GM18867 (cell line): ENCODE measurements at regions not wholly inside any gene's neighbourhood (a gene's known extent, or its start where the extent isn't known, plus 50 kb on each side); places are given as distances from the start of the nearest gene placed in this dataset.
"Not testable (repeated sequence)": the region's sequence is repeated elsewhere in the genome, so short reads cannot be mapped to it uniquely, and the experiment has no call there.

Source experiments
- ATAC-seq: cut with Tn5 transposase; IDR thresholded peaks from one replicate; pipeline ENCODE4 v1.9.1; 2021; ENCODE audit warnings: mild to moderate bottlenecking, moderate library complexity; ENCODE audit not compliant: unreplicated experiment

DNA sequence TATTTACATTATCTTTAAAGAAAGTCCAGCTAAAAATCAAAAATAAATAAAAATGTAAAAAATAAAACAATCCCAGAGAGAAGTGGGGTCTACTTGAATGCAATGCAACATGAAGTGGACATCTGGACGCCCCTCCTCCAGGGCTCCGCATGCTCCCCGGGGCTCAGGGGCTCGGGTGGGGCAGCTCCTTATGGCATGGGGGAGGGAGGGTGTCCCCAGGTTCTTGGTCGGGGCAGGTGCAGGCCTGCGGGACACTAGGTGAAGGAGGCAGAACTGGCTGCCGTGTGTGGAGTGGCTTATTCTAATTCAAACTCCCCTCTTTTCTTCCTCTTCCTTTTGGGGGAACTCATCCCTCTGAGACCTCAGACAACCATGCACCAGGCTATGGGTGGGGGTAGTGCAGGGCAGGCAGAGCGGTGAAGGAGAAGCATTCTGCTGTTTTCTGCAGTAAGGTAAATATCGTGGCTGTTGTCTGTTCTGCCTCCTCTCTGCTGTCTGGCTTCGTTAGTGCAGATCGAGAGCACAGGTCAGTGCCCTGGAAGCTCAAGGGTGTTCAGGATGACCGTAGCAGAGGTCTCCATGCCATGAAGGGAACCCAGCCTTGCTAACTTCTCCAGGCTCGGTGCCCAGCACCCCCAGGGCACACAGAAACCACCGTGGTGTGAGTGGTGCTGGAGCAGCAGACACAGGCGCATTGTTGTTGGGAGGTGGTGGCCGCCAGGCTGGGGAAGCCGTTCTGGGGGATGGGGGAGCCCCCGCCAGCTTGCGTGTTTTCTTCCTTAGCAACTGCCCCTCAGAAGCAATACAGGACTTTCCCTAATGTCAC is 82.6 kb downstream of the TTLL2 start:
- no peak for ATAC-seq

DNA sequence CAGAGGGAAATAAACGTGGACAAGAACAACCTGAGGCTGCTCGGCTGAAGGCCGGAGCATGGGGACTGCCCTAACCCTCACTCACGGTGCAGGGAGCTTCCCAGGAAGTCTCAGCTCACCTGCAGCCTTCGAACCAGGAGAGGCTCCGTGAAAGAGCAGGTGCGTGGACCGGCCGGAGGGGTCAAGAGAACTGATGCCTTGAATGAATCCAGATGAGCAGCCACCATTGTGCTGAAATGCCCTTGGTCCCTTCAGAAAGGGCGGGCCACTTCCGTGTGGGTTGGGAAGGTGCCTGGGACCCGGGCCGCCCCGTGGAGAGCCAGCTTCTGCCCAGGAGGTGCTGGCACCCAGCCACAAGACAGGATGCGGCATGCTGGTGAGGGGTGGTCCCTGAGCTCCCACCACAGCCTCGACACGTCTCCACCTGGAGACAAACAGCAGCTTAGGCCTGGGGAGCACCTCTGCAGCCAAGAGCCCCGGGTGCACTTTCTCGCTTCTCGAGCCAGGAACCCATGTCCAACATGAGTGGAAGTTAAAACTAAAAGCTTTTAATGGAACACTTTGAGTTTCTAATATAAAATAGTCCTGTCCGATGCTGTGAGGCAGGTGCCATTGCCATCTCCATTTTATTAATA is 83.5 kb downstream of the TTLL2 start:
- ATAC-seq, result no peak

DNA sequence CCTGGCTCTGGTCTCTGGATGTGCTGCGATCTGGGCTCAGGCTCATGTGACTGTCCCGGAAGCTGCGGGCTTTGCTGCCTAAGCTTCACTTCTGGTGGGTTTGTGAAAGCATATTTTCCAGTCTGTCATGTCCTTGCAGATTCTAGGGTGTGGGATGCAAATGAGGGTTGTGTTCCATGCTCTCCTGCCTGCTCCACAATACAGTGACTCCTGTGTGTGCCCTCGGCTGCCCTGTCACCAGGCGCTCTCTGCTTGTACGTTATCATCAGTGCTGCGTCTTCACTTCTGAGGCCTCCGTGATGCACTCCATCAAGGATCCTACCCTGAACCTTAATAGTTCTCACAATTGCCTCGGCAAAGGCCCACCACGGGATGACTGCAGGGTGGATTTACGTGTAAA is 84.2 kb downstream of the TTLL2 start:
- ATAC-seq, result no peak

DNA sequence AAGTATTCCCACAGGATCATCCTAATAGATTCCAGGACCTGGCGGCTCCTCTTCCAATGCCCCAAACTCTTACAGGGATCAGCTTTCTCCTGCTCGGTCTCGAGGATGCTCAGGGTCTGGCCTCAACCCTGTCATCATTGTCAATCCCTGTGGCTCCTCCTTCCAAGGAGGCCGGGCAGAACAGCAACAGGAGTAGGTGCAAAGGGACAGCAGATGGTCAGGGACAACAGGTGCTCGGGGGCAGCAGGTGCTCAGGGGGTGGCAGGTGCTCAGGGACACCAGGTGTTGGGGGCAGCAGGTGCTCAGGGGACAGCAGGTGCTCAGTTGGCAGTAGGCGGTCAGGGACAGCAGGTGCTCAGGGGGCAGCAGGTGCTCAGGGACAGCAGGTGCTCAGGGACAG is 84.8 kb downstream of the TTLL2 start:
- no peak for ATAC-seq

DNA sequence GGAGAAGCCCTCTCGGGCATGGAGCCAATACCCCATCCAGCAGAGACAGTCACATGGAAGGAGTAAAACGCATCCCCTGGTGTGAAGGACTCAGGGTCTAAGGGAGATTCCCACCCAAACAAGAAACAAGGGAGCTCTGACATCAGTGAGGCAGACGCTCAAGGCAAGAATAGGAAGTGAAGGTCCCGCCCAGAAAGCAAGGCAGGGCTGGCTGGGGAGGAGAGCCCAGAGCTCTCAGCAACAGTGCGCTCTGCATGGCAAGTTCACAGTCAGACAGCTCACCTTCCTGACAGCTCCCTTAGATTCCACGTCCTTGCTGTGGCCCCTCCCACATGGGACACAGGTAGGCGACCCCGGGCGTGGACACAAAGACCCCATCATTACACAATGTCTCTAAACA is 85.6 kb downstream of the TTLL2 start:
- no peak for ATAC-seq

DNA sequence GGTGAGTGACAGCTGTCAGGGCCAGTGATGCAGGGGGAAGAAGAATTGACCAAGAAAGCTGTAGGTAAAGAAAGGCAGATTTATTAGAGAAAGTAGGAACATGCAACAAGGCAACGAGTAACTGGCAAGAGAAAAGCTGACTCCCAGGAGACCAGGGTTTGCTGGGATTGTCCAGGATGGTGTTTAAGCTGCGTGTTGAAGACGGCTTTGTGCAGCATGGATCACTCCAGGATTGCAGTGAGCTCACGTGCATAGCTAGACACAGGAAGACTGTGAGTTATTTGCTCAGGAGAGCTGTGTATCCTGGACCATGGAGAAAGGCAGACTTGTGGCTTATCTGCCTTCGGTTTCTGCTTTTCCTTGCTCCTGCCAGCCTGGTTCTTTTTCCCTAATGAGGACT is 87.6 kb downstream of the TTLL2 start:
- ATAC-seq, result no peak

DNA sequence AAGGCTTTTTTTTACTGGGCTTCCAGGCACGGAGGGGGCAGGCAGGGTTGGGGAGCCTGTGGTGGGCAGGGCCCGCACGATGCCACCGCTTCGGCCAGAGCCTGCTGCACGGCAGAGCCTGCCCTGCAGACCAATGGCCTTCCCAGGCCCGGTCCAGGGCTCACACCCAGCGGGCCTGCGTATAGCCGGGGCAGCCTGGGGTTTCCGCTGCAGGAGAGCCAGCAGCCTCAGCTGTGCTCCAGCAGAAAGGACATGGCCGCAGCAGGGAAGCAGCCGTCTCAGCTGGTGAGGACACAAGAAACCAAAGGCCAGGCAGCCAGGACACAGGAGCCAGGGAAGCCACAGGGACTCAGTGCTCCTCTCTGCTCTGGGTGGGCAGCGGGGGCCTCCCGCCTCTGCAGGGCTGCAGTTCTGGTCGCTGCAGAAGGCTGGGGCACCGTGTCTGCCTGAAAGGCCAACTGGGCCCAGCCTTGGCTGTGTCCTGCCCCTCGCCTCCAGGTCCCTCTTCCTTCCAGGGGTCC is 90.6 kb downstream of the TTLL2 start:
- no peak for ATAC-seq

DNA sequence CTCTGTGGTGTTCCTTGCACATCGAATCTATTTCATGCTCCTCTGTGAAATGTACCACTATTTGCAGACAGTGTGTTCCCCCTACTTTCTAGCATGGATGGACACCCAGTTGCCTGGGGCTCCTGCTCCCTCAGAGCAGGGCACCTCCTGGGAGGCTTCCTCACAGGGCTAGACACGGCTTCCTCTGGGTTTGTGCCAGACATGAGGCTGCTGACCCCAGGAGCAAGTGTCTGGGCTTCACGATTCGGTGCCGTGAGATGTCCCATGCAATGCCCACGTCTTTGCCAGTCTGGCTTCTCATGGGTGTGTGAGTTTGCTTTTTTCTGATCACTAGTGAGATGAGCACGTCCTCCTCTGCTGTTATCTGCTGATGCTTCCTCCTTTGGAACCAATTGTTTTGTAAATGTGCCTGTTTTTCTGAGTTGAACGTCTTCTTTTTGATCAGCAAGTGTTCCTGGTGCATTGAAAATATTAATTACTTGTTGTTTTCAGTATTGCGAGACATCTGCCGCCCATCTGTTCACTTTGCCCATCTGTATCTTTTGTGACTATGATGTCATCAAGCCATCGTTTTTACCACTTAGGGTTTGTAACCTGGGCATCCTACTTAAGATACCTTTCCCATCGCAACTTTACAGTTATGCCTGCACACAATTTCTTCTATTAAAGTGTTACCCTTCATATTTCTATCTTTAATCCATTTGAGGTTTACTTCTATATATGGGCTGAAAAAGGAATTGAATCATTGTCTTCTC is 92.0 kb downstream of the TTLL2 start:
- ATAC-seq, result no peak

DNA sequence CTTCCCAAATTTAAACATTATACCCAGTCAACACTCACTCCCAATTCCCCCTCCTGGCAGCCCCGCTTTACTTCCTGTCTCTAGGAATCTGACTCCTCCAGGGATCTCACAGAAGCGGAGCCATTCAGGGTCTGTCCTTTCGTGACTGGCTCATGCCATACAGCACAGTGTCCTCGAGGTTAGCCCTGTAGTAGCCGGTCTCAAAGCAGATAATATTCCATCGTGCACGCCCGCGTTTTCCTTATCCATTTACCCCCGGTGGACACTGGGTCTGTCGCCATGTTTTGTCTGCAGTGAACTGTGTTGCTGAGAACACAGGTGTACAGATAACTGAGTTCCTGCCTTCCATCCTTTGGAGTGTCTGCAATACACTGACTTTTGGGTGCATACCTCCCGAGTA is 95.3 kb downstream of the TTLL2 start:
- no peak for ATAC-seq

DNA sequence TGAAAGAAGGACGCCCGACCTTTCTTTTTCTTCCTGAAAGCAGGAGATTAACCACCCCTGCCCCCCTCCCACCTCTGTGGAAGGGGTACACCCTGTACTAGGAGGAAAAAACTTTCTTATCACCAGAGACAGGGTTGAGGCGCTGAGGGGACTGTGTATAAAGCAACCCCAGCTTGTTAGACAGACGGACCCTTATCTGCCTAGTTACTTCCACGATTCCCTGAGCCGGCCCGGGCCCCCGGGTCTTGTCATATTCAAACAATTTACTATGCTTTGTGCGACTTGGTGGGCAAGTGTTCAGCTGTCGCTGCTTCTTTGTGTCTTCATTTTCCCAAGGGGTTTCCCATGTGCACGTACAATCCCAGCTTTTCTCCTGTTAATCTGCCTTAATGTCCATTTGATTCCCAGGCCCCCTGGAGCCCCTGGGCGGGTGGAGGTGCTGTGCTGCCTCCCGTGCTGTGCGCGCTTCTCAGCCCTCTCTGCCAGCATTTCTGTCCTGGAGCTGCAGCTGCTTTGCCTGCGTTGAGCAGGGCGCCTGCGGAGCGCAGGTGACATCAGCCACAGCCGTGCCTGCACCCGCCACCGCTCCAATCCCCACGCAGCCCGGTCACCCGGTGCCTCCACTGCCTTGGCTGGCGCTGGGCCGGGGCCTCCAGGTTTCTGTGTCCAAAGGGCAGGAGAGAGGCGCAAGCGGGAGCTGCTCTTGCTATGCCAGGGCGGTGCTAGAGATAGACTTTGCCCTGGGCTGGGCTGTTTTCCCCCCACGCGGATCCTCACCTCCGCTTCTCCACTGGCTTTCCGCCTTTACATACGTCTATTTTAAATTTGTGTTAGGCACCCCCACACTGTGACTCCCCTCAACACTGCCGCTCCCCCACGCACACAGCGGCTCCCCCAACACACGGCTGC is 96.2 kb downstream of the TTLL2 start:
- no peak for ATAC-seq

DNA sequence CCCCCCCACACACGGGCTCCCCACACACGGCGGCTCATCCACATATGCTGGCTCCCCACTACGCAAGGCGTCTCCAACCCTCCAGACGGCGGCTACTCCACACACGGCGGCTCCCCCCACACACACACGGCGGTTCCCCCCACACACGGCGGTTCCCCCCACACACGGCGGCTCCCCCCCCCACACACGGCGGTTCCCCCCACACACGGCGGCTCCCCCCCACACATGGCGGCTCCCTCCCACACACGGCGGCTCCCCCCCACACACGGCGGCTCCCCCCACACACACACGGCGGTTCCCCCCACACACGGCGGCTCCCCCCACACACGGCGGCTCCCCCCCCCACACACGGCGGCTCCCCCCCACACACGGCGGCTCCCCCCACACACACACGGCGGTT is 97.1 kb downstream of the TTLL2 start:
- not testable (repeated sequence) for ATAC-seq

DNA sequence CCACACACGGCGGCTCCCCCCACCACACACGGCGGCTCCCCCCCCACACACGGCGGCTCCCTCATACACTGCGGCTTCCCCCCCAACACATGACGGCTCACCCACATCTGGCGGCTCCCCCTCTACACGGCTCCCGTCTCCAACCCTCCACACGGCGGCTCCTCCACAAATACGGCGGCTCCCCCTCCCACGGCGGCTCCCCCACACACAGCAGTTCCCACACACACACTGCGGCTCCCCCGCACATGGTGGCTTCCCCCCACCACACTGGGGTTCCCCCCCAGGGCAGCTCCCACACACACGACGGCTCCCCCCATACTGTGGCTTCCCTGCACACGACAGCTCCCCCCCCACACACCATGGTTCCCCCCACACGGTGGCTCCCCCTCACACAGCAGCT is 98.0 kb downstream of the TTLL2 start:
- no peak for ATAC-seq

DNA sequence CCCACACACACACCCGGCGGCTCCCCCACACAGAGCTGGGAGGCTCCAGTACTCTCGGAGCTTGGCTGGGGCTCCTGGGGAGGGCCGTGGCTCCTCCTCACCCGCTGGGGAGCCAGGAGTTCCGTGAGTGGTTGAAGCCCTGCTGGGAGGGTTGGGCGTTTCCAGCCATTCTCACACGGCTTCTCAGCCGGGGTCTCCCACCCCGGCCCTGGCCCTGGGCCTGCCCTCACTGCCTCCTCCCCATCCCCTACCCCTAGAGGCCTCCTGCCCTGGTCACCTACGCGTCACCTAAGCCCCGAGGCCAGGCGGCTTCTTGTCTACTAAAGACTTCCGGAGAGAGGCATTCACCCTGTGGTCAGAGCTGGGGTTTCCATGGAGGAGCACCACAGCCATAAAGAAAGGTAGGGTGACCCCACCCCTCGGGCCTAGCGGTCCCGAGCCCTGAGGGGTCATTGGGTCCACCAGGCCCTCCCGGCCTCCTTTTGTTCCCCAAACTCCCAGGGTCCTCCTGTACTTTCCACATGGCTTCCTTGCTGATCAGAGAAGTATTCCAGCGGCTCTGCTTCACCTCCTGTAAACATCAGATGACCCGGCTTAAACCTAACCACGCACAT is 99.3 kb downstream of the TTLL2 start:
- ATAC-seq, result no peak

DNA sequence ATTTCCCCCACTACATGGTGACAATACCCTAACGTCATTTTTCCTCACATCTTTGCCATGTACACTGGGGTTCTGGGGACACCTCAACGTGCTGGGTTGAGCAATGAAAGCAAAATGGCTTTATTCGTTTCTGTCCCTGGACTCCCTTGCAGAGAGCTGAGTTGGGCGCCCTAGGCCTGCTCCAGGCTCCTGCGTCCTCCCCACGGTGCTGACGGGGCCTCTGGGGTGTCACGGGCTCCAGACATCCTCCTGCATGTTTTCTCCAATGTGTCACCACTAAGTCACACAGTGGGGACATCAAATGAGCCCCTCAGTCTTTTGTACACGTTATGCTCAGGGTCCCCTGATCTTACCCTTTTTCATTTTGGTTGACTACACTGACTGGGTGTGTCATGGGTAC is 99.8 kb downstream of the TTLL2 start:
- ATAC-seq, result no peak

DNA sequence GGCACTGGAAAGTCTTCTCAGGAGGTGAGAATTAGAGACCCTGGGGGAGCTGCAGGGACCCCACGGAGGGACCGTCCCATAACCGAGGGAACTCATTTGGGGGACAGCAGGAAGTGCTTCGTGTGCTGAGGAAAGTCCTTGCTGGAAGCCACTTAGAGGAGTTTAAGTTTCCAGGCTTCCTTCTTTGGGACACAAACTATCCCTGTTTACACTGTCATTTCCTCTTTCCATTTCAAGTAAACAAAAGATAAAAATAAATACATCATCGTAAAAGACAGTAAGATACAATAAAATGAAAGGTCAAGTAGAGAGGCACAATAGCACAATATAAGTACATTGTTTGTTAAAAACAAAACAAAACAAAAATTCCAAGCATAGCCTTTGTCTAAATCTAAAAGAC is 101.2 kb downstream of the TTLL2 start:
- ATAC-seq, result no peak

DNA sequence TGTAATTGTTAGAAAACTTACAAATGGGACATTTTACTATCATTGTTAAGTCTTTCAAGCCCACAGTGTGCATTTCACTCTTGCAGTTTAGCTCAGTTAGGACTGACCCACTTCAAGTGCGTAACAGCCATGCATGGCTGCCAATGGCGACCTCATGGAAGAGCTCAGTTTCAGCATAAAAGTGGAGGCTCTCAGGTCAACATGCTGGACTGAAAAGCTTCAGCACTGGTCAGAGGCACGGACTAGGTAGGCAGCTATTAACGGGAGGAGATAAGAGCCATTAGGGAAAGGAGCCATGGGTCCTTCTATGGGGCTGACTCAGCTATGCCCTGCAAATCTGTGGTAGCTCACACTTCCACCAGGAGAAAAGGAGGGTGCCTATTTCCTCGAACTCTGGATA is 101.8 kb downstream of the TTLL2 start:
- no peak for ATAC-seq

DNA sequence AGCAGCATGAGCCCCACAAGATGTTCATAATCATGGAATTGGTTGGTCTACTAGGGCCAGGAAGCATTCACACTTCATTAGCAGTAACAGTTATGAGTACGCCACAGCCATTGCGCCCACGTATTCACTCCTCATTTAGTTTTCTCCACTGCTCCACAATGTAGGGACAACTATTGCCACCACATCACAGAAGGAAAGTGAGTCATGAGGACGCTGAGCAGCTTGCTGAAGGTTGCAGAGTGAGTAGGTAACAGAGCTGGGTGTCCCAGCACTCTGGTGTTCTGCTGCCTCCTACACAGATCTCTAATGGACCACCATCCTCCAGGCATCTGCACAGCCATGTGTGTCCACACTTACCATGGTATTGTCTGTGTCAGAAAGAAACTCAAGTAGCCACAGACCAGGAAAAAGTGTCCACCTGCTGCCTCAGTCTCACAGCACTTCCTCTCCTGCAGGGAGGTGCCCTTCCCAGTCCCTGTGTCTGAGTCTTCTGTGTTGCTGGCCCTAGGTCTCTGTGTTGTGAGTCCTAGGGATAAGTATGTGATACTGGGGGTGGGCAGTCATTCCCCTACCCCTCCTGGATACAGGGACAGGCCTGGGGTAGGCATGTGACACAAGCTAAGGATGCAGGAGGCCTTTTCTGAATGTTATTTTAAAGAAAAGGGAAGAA is 103.9 kb downstream of the TTLL2 start:
- ATAC-seq, result no peak

DNA sequence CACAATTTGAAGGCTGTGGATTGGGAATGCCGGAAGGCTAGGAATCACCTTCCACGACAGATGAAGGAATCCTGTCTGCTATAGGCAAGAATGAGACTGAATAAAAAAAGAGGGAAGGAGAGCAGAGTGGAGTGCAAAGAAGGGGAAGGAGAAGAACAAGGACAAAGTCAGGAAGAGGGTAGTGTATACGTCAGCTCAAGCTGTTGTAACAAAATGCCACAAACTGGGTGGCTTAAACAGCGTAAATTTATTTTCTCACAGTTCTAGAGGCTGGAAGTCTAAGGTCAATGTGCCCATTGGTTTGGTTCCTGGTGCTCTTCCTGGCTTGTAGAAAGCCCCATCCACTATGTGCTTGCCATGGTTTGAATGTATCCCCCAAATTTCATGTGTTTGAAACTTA is 104.5 kb downstream of the TTLL2 start:
- ATAC-seq, result no peak

DNA sequence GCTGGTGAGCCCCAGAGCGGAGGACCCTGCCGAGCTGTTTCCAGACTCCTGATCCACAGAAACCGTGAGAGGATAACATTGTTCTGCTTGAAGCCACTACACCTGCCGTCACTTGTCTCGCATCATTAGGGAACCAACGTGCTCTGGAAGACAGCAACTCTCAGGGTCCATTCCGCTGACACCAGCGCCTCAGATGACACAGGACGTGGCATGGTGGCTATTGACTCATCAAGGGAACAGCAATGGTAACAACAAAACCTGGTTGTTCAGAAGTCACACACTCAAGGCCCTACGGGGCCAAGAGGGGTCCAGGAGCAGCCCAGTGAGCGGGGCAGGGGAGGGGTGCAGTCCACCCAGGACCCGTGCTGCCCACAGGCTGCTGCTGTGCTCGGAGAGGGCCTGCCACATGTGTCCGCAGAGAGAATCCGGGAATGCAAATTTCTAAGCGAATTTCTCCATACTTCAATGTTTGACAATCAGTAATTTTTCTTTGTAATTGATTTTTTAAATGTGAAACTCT is 110.4 kb downstream of the TTLL2 start:
- ATAC-seq, result no peak
